Daoy (cell line): ENCODE measurements at regions not wholly inside any gene's neighbourhood (a gene's known extent, or its start where the extent isn't known, plus 50 kb on each side); places are given as distances from the start of the nearest gene placed in this dataset.
"Not testable (repeated sequence)": the region's sequence is repeated elsewhere in the genome, so short reads cannot be mapped to it uniquely, and the experiment has no call there.

Experiments used
- DNase-seq: peaks from one replicate; pipeline ENCODE4 v3.0.0-alpha.2; 2015; ENCODE audit warnings: low read depth

GRCh38 chr5:100379254-100379858, 155.8 kb upstream of the FAM174A start:
- not testable (repeated sequence) for DNase-seq

- DNase-seq, result not testable (repeated sequence)
These were observed 170.3 kb upstream of the FAM174A start for GRCh38 chr5:100364757-100365478.

GRCh38 chr5:100364343-100364742, 170.8 kb upstream of the FAM174A start:
- DNase-seq, result not testable (repeated sequence)

GRCh38 chr5:100359998-100360397, 175.2 kb upstream of the FAM174A start:
- not testable (repeated sequence) for DNase-seq

- DNase-seq, result not testable (repeated sequence)
These were observed 188.9 kb upstream of the FAM174A start for GRCh38 chr5:100346269-100346668.

- DNase-seq, result not testable (repeated sequence)
These were observed 193.7 kb upstream of the FAM174A start for GRCh38 chr5:100341485-100341884.

- no peak for DNase-seq
These were observed 212.7 kb upstream of the FAM174A start for GRCh38 chr5:100322483-100322882.

- DNase-seq, result no peak
These were observed 215.3 kb upstream of the FAM174A start for GRCh38 chr5:100319885-100320284.

- DNase-seq, result no peak
These were observed 221.5 kb upstream of the FAM174A start for GRCh38 chr5:100313657-100314056.

- DNase-seq, result no peak
These were observed 223.4 kb upstream of the FAM174A start for GRCh38 chr5:100311806-100312205.

- DNase-seq, result no peak
These were observed 229.2 kb upstream of the FAM174A start for GRCh38 chr5:100306000-100306399.

- DNase-seq, result no peak
These were observed 232.0 kb upstream of the FAM174A start for GRCh38 chr5:100303216-100303615.

- DNase-seq, result no peak
These were observed 235.9 kb upstream of the FAM174A start for GRCh38 chr5:100299261-100299660.

- no peak for DNase-seq
These were observed 259.1 kb upstream of the FAM174A start for GRCh38 chr5:100276071-100276470.

- DNase-seq, result no peak
These were observed 259.5 kb upstream of the FAM174A start for GRCh38 chr5:100275631-100276030.

- no peak for DNase-seq
These were observed 261.2 kb upstream of the FAM174A start for GRCh38 chr5:100273846-100274580.

GRCh38 chr5:100270023-100270771, 265.0 kb upstream of the FAM174A start:
- DNase-seq, result no peak

- no peak for DNase-seq
These were observed 274.2 kb upstream of the FAM174A start for GRCh38 chr5:100260968-100261367.

- DNase-seq, result no peak
These were observed 282.2 kb upstream of the FAM174A start for GRCh38 chr5:100252944-100253343.

GRCh38 chr5:100252037-100252436, 283.1 kb upstream of the FAM174A start:
- no peak for DNase-seq

- DNase-seq, result no peak
These were observed 285.3 kb upstream of the FAM174A start for GRCh38 chr5:100249884-100250269.
